CD4-positive, alpha-beta T cell (primary cell): ENCODE measurements at regions not wholly inside any gene's neighbourhood (a gene's known extent, or its start where the extent isn't known, plus 50 kb on each side); places are given as distances from the start of the nearest gene placed in this dataset.

Experiments
- ATAC-seq: fragments of 200-7000 bp; cut with Tn5 transposase; one replicate; pipeline ENCODE4 v1.10.0; 2022; ENCODE audit warnings: mild to moderate bottlenecking; ENCODE audit not compliant: poor library complexity
- CTCF ChIA-PET: fragments of 350-600 bp; sonication (Branson Sonifier 250); formaldehyde crosslinking; loops from one replicate; lab custom pipeline; 2021; ENCODE audit warnings: antibody characterized with exemption, inconsistent platforms; lab: Charles Lee
- POLR2A ChIA-PET: fragments of 350-600 bp; sonication (Branson Sonifier 250); formaldehyde crosslinking; loops from one replicate; lab custom pipeline; 2021; ENCODE audit warnings: antibody characterized with exemption, inconsistent platforms; lab: Charles Lee
- DNase-seq, 14 experiments: peaks; one replicate each; pipeline ENCODE4 v3.0.0-alpha.2; 2013 to 2020; ENCODE audit warnings: mixed read lengths in 2 of 14
- H3K27ac ChIP-seq, 2 donors: one replicate each; pipeline versions ENCODE4 v1.5.1 to v1.7.0; 2013; ENCODE audit warnings: low read length in 2 of 2, low read depth in 1 of 2, mild to moderate bottlenecking in 1 of 2
- H3K27me3 ChIP-seq, 2 experiments: 1 replicate in 1 of 2; 2 replicates in 1 of 2; pipeline versions ENCODE4 v1.6.1 to v1.7.0; 2013; ENCODE audit warnings: low read length in 2 of 2, control low read depth in 1 of 2, mild to moderate bottlenecking in 1 of 2, moderate library complexity in 1 of 2; ENCODE audit not compliant: insufficient read depth in 2 of 2, control insufficient read depth in 1 of 2
- H3K36me3 ChIP-seq: one replicate; pipeline ENCODE4 v1.6.1; 2013; ENCODE audit warnings: low read length, control low read depth; ENCODE audit not compliant: insufficient read depth
- H3K4me1 ChIP-seq: one replicate; pipeline ENCODE4 v1.6.1; 2013; ENCODE audit warnings: low read length, control low read depth; ENCODE audit not compliant: insufficient read depth
- H3K4me3 ChIP-seq: one replicate; pipeline ENCODE4 v1.5.1; 2013; ENCODE audit warnings: mild to moderate bottlenecking, low read length, moderate library complexity
- H3K9me3 ChIP-seq, 2 experiments: 1 replicate in 1 of 2; 2 replicates in 1 of 2; pipeline versions ENCODE4 v1.6.1 to v1.7.0; 2013; ENCODE audit warnings: low read length in 2 of 2, mild to moderate bottlenecking in 2 of 2, control low read depth in 1 of 2, moderate library complexity in 1 of 2; ENCODE audit not compliant: control insufficient read depth in 1 of 2, insufficient read depth in 1 of 2
- H3K27ac Mint-ChIP-seq: one replicate; pipeline ENCODE4 v1.8.0; 2020; ENCODE audit warnings: mixed read lengths
- H3K27me3 Mint-ChIP-seq: one replicate; pipeline ENCODE4 v1.8.0; 2021; ENCODE audit warnings: mixed read lengths
- H3K36me3 Mint-ChIP-seq: one replicate; pipeline ENCODE4 v1.8.0; 2021; ENCODE audit warnings: low read depth, mixed read lengths
- H3K4me1 Mint-ChIP-seq: one replicate; pipeline ENCODE4 v1.8.0; 2021; ENCODE audit warnings: low read depth, mixed read lengths
- H3K4me3 Mint-ChIP-seq: one replicate; pipeline ENCODE4 v1.8.0; 2020; ENCODE audit warnings: mild to moderate bottlenecking, mixed read lengths
- H3K9me3 Mint-ChIP-seq: one replicate; pipeline ENCODE4 v1.8.0; 2020; ENCODE audit warnings: mixed read lengths
- CTCF ChIP-seq: fragments of 200-600 bp; IDR thresholded peaks from one replicate; pipeline ENCODE4 v1.8.0; 2022; ENCODE audit warnings: antibody characterized with exemption, mild to moderate bottlenecking
- intact Hi-C, 2 experiments: fragments of 100-400 bp; cut with DNase I in 1 of 2; cut with micrococcal nuclease in 1 of 2; formaldehyde crosslinking; loops; one replicate each; pipeline versions ENCODE4 v1.15.1 to v1.9.0; 2023 to 2025; cut with DNase I, micrococcal nuclease

- Mint-ChIP-seq H3K27me3 (peaks cover 12% of the 10 kb centered on the region), H3K4me3 (no peak overlapping the region), H3K36me3 (no peaks in the 10 kb centered on the region), H3K9me3 (no peaks in the 10 kb centered on the region), H3K4me1 (peaks cover 18% of the 10 kb centered on the region), H3K27ac (no peak overlapping the region)
- H3K4me3 ChIP-seq: no peak overlapping the region
- no peak overlapping the region for H3K27ac ChIP-seq
- H3K9me3 ChIP-seq: no peaks in the 10 kb centered on the region
- no peak for TF ChIP-seq CTCF
- POLR2A ChIA-PET: no interaction called here
- intact Hi-C loops: no loop called here
- peaks cover 2% of the 10 kb centered on the region for H3K4me1 ChIP-seq
- no peaks in the 10 kb centered on the region for H3K36me3 ChIP-seq
- ATAC-seq (peak; percentile 37), DNase-seq (no peak)
- CTCF ChIA-PET: no interaction called here
- H3K27me3 ChIP-seq: peaks cover 0 to 3% of the 10 kb centered on the region in 2 experiments
Measured at GRCh38 chr13:44293908-44294735, 79.5 kb upstream of the SERP2 start.

- H3K36me3 ChIP-seq: no peaks in the 10 kb centered on the region
- TF ChIP-seq CTCF: no peak
- H3K4me1 Mint-ChIP-seq: peaks cover 18% of the 10 kb centered on the region
- peaks cover 9% of the 10 kb centered on the region for H3K27me3 Mint-ChIP-seq
- no peaks in the 10 kb centered on the region for H3K9me3 ChIP-seq
- intact Hi-C loops: no loop called here
- H3K4me3 ChIP-seq: no peak overlapping the region
- H3K9me3 Mint-ChIP-seq: no peaks in the 10 kb centered on the region
- ChIA-PET POLR2A (no interaction called here), CTCF (no interaction called here)
- peaks cover 2% of the 10 kb centered on the region for H3K4me1 ChIP-seq
- no peak overlapping the region for H3K27ac ChIP-seq
- no peaks in the 10 kb centered on the region for H3K36me3 Mint-ChIP-seq
- no peak overlapping the region for H3K27ac Mint-ChIP-seq
- H3K4me3 Mint-ChIP-seq: no peak overlapping the region
- H3K27me3 ChIP-seq: peaks cover 0 to 2% of the 10 kb centered on the region in 2 experiments
- DNase-seq: no peak
- ATAC-seq: no peak
Measured at GRCh38 chr13:44294876-44295275, 78.7 kb upstream of the SERP2 start.

- H3K4me1 Mint-ChIP-seq: peaks cover 18% of the 10 kb centered on the region
- CTCF ChIA-PET: no interaction called here
- DNase-seq: no peak
- POLR2A ChIA-PET: no interaction called here
- H3K27me3 ChIP-seq: no peaks in the 10 kb centered on the region
- H3K9me3 ChIP-seq: no peaks in the 10 kb centered on the region
- ATAC-seq: no peak
- no peak overlapping the region for H3K4me3 ChIP-seq
- H3K27ac Mint-ChIP-seq: no peak overlapping the region
- H3K27ac ChIP-seq: no peak overlapping the region
- H3K36me3 ChIP-seq: no peaks in the 10 kb centered on the region
- H3K4me1 ChIP-seq: peaks cover 2% of the 10 kb centered on the region
- no peak overlapping the region for H3K4me3 Mint-ChIP-seq
- no peaks in the 10 kb centered on the region for H3K36me3 Mint-ChIP-seq
- H3K27me3 Mint-ChIP-seq: peaks cover 6% of the 10 kb centered on the region
- TF ChIP-seq CTCF: no peak
- no peaks in the 10 kb centered on the region for H3K9me3 Mint-ChIP-seq
- intact Hi-C loops: no loop called here
Measured at GRCh38 chr13:44296856-44297255, 76.8 kb upstream of the SERP2 start.
